Fibroblast of lung (primary cell): ENCODE measurements at regions not wholly inside any gene's neighbourhood (a gene's known extent, or its start where the extent isn't known, plus 50 kb on each side); places are given as distances from the start of the nearest gene placed in this dataset.

Source experiments
- DNase-seq, 2 donors: peaks; one replicate each; pipeline versions ENCODE4 v3.0.0 to v3.0.0-alpha.2; 2010; ENCODE audit warnings: low read depth in 2 of 2
- H2AFZ ChIP-seq: 2 replicates; pipeline ENCODE4 v1.5.1; 2012; ENCODE audit warnings: low read length, control low read depth, inconsistent platforms
- H3K27ac ChIP-seq: 2 replicates; pipeline ENCODE4 v1.5.1; 2011; ENCODE audit warnings: low read length, control low read depth; ENCODE audit not compliant: insufficient read depth
- H3K27me3 ChIP-seq: 2 replicates; pipeline ENCODE4 v1.5.1; 2011; ENCODE audit warnings: mild to moderate bottlenecking, low read length; ENCODE audit not compliant: control insufficient read depth, insufficient read depth
- H3K36me3 ChIP-seq: 2 replicates; pipeline ENCODE4 v1.5.1; 2011; ENCODE audit warnings: low read length; ENCODE audit not compliant: control insufficient read depth, insufficient read depth
- H3K4me1 ChIP-seq: 2 replicates; pipeline ENCODE4 v1.5.1; 2011; ENCODE audit warnings: low read length; ENCODE audit not compliant: control insufficient read depth, insufficient read depth; ENCODE audit errors: extremely low read depth
- H3K4me2 ChIP-seq: 2 replicates; pipeline ENCODE4 v1.5.1; 2011; ENCODE audit warnings: low read length, control low read depth; ENCODE audit not compliant: insufficient read depth; ENCODE audit errors: extremely low read depth
- H3K4me3 ChIP-seq, 4 experiments: fragments of 200-600 bp in 1 of 4; sonication (generic) in 1 of 4; replicated peaks in 1 of 4; 2 replicates each; pipeline ENCODE4 v1.5.1; 2011 to 2016; ENCODE audit warnings: low read length in 4 of 4, low read depth in 3 of 4, mild to moderate bottlenecking in 3 of 4, control low read depth in 2 of 4, inconsistent platforms in 1 of 4, mixed read lengths in 1 of 4; ENCODE audit not compliant: insufficient read depth in 1 of 4; ENCODE audit errors: control extremely low read depth in 1 of 4
- H3K79me2 ChIP-seq: 2 replicates; pipeline ENCODE4 v1.5.1; 2012; ENCODE audit warnings: mild to moderate bottlenecking, low read length, inconsistent platforms; ENCODE audit not compliant: control insufficient read depth, insufficient read depth
- H3K9ac ChIP-seq: 2 replicates; pipeline ENCODE4 v1.5.1; 2011; ENCODE audit warnings: mild to moderate bottlenecking, low read length, control low read depth; ENCODE audit not compliant: insufficient read depth
- H3K9me3 ChIP-seq: 2 replicates; pipeline ENCODE4 v1.5.1; 2012; ENCODE audit warnings: low read depth, low read length; ENCODE audit not compliant: control insufficient read depth, insufficient read depth
- H4K20me1 ChIP-seq: 2 replicates; pipeline ENCODE4 v1.5.1; 2011; ENCODE audit warnings: low read length; ENCODE audit not compliant: control insufficient read depth, insufficient read depth; ENCODE audit errors: extremely low read depth
- CTCF ChIP-seq, 2 donors: IDR thresholded peaks in 1 of 2; conservative IDR thresholded peaks in 1 of 2; 1 replicate in 1 of 2; 2 replicates in 1 of 2; pipeline ENCODE4 v1.5.1; 2011 to 2012; ENCODE audit warnings: low read length in 2 of 2, control low read depth in 1 of 2, inconsistent platforms in 1 of 2, low read depth in 1 of 2, mild to moderate bottlenecking in 1 of 2
- EZH2 ChIP-seq: IDR thresholded peaks from 2 replicates; pipeline ENCODE4 v1.5.1; 2012; ENCODE audit warnings: low read length, control low read depth, mild to moderate bottlenecking; ENCODE audit errors: missing control alignments

DNA sequence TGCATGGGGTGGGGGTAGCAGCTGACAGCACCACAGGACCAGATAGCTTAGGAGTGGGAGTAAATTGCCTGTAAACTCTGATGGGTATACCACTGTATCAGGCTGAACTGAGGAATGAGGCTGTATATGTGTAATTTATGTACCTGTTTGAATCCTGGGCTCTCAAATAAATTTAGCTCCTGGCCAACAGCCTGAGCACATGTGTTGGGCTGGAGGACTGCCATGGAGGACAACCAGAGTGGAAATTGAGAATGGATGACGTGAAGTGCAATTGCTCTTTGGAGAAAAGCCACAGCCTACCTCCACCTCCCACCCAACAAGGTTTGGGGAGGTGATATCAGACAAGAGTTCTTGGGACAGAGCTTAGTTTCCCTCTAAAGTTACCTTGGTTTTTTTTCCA is 328.6 kb upstream of the PROK2 start:
- no peaks in the 10 kb centered on the region for H3K79me2 ChIP-seq
- peaks cover 13% of the 10 kb centered on the region for H3K27me3 ChIP-seq
- H3K36me3 ChIP-seq, result no peaks in the 10 kb centered on the region
- no peak overlapping the region for H2AFZ ChIP-seq
- H3K9ac ChIP-seq, result no peak overlapping the region
- H3K4me2 ChIP-seq, result no peak overlapping the region
- TF ChIP-seq CTCF (conservative IDR thresholded peaks at IDR 0.05 in 1 of 2, IDR thresholded peaks at IDR 0.05 in 1 of 2; ENCODE audit: low read depth in 1 of 2, low read length in 2 of 2) (no peak), EZH2 (no peak)
- no peak overlapping the region for H3K4me3 ChIP-seq
- no peaks in the 10 kb centered on the region for H3K4me1 ChIP-seq
- no peak for DNase-seq
- H4K20me1 ChIP-seq, result no peaks in the 10 kb centered on the region
- no peaks in the 10 kb centered on the region for H3K9me3 ChIP-seq
- no peak overlapping the region for H3K27ac ChIP-seq

DNA sequence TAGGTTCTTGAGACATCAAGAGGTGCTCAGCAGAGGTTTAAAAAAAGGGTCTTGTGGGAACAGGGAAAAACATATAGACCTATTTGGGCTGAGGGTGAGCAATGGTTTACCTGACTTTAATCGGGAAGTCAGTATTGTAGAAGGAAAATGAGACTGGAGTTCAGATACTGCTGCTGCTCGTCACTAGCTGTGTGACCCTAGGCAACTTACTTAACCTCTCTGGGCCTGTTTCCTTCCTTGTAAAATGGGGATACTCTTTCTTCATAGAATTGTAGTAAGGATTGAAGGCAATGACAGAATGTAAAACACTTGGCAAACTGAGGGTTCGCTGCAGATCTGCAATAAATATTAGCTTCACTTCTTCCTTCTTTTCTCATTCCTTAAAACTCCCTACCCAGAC is 327.5 kb upstream of the PROK2 start:
- Histone ChIP-seq H3K9ac (no peak overlapping the region), H4K20me1 (no peaks in the 10 kb centered on the region), H2AFZ (no peak overlapping the region), H3K27ac (no peak overlapping the region), H3K36me3 (no peaks in the 10 kb centered on the region), H3K4me1 (no peaks in the 10 kb centered on the region), H3K4me3 (no peak overlapping the region), H3K27me3 (peaks cover 13% of the 10 kb centered on the region), H3K4me2 (no peak overlapping the region), H3K9me3 (no peaks in the 10 kb centered on the region), H3K79me2 (no peaks in the 10 kb centered on the region)
- DNase-seq, result no peak
- TF ChIP-seq EZH2, result no peak
- no peak for TF ChIP-seq CTCF (conservative IDR thresholded peaks at IDR 0.05 in 1 of 2, IDR thresholded peaks at IDR 0.05 in 1 of 2; ENCODE audit: low read depth in 1 of 2, low read length in 2 of 2)

GRCh38 chr3:72111265-72112205 is 326.6 kb upstream of the PROK2 start:
- Histone ChIP-seq H2AFZ (no peak overlapping the region), H3K9ac (no peak overlapping the region), H3K4me2 (no peak overlapping the region), H3K79me2 (no peaks in the 10 kb centered on the region), H3K9me3 (no peaks in the 10 kb centered on the region), H3K36me3 (no peaks in the 10 kb centered on the region), H3K27ac (no peak overlapping the region), H3K4me1 (no peaks in the 10 kb centered on the region), H3K27me3 (peaks cover 13% of the 10 kb centered on the region), H3K4me3 (no peak overlapping the region), H4K20me1 (no peaks in the 10 kb centered on the region)
- DNase-seq, result no peak
- TF ChIP-seq EZH2 (no peak), CTCF (conservative IDR thresholded peaks at IDR 0.05 in 1 of 2, IDR thresholded peaks at IDR 0.05 in 1 of 2; ENCODE audit: low read depth in 1 of 2, low read length in 2 of 2) (no peak)
